NCI-H146 (cell line): ENCODE measurements at regions not wholly inside any gene's neighbourhood (a gene's known extent, or its start where the extent isn't known, plus 50 kb on each side); places are given as distances from the start of the nearest gene placed in this dataset.

ENCODE experiments used
- DNase-seq: peaks from one replicate; lab custom pipeline; 2025; lab: John Stamatoyannopoulos, UW

DNA sequence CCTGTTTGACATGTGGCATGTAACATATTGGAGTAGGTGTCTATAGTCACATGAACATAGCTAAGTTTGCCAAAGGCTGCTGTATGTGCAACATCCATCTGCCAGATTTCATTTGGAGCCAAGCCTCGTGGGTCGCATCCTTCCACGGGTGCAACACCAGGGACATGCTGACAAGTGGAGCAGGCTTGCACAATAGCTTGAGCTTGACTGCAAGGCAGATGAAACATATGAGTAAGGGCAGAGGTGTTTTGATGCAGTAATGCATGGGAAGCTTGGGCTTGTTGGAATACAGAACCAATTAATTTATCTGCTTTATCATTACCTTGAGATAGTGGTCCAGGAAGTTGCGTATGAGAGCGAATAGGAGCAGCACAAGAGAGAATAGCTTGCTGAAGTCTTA lies 74.1 kb upstream of the BTN3A2 start:
- no peak for DNase-seq

DNA sequence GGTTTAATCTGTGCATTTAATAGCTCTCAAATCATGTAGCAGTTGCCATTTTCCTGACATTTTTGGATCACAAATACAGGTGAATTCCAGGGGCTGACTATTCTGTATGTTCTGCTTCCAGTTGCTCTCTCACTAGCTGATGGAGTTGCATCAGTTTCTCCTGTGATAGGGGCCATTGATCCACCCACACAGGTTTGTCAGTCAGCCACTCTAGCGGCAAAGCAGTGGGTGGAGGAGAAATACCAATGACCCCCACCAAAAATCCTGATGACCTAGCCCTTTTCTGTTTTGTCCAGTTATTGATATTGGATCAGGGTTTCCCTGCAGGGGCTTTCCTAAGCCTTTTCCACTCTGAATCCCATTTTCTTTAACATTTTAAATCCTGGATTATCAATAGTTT lies 72.3 kb upstream of the BTN3A2 start:
- no peak for DNase-seq

DNA sequence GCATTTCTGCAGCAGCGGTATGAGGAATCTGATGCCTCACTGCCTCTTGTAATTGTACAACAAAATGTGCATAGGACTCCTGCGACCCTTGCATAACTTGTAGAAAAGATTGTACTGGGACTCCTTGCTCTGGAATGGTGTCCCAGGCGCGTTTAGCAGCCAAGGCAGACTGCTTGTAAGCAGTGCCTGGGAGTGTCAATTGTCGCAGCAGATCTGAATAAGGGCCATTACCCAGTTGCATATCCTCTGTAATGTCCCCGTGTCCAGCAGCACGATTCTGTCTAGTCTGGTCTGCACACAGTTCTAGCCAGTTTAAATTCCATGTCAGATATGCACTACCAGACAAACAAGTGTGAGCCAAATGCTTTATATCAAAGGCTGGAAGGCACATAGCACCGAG lies 70.7 kb upstream of the BTN3A2 start:
- no peak for DNase-seq

DNA sequence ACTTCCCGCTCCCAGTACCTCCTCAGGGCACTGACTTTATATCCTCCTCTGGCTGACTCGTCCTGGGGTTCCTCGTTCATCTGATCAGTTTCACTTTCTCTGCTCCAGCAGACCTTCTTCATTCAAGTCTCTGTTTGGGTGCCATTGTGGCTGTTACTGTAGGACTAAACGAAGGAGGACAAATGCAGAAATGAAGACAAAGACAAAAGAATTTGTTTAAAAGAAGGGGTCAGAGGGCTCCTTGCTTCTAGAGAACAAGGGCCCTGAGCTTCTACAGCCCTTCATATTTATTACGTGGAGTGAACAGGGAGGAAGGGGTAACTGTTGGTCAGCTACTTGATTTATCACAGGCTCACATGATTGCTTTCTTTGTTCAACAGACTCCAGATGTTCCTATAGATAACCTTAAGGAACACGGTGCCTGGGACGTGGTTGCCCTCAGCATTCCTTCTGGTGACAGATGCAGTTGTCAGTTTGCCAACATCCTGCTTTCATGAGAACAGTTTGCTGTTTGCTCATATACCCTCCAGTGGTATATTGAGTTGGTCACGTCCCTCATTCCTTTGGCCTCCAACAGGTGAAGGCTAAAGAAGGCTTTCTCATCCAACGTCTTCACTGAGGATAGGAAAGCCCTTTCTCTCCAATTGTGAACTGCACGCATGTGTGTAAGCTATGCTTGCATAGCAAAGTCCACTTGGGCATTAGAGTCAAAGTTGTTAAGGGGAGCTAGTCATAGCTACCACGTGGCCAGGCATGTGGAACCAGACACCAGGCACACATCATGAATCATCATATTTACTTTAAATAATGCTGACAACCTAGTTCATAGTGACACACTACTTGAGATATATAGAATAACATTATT lies 69.1 kb upstream of the BTN3A2 start:
- DNase-seq = no peak

GRCh38 chr6:26296556-26296856 lies 68.5 kb upstream of the BTN3A2 start:
- DNase-seq = no peak

GRCh38 chr6:26296857-26297648 lies 67.9 kb upstream of the BTN3A2 start:
- DNase-seq = no peak

DNA sequence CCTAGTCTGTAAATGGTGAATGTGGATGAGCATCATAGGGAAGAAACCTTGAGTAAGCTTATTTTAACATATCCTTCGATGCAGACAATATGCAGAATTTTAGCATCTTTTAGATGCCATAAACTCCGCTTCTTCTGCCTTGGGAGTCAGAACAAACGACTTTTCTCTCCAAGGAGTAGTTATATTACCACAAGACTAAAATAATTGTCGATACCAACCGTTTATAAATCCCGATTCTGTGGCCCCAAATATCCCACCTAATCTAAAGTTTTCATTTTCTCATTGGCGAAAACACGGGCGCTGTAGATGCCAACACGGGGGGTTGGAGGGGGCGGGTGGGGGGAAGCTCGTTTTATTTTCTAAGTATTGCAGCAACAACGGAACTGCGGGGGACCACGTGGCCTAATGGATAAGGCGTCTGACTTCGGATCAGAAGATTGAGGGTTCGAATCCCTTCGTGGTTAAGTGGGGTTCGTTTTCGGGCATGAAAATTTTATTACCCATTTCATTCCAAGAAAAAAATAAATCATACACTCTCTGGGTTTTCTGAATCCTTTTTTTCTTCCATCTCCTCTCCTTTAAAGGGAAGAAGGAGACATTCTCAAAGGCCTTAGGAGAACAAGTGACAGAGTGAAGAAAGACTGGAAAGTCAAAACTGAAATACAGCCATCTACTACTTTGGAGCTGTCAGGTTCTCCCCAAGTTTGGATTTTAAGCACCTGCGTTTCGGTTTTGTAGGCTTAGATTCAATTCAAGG lies 65.5 kb upstream of the BTN3A2 start:
- peak; percentile 15 for DNase-seq

DNA sequence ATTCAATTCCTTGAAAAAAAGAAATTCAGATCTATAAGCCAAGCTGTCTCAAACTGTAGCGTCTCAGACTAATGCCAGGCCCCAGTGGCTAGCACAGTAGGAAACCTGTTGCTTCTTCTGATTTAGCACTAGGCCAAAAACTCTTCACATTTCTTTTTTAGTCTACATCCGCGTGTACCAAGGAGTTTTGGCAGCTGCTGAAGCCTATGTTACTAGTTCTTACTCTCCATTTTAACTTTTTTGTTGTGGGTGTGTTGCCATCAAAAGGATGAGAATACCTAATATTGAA lies 65.0 kb upstream of the BTN3A2 start:
- DNase-seq = no peak

GRCh38 chr6:26300359-26300758 lies 64.6 kb upstream of the BTN3A2 start:
- DNase-seq = no peak

GRCh38 chr6:26300828-26301227 lies 64.2 kb upstream of the BTN3A2 start:
- DNase-seq = no peak

DNA sequence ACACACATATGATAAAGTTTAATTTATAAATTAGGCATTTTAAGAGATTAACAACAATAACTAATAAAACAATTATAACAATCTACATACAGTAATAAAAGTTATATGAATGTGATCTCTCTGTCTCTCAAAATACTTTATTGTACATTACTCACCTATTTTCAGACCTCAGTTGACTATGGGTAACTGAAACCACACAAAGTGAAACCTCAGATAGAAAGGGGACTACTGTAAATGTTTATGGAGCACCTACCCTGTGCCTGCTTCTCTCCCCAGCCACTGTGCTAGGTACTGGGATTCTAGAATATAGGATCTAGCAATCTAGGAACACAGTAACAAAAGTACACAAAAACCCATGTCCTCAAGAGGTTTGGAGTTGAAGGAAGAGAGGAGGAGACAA lies 63.4 kb upstream of the BTN3A2 start:
- no peak for DNase-seq

GRCh38 chr6:26302941-26303559 lies 61.9 kb upstream of the BTN3A2 start:
- DNase-seq = no peak

GRCh38 chr6:26304213-26304796 lies 60.7 kb upstream of the BTN3A2 start:
- no peak for DNase-seq

GRCh38 chr6:26304797-26305640 lies 60.0 kb upstream of the BTN3A2 start:
- peak; percentile 58 for DNase-seq

- DNase-seq = no peak
These were observed 59.4 kb upstream of the BTN3A2 start for GRCh38 chr6:26305641-26305969.

DNA sequence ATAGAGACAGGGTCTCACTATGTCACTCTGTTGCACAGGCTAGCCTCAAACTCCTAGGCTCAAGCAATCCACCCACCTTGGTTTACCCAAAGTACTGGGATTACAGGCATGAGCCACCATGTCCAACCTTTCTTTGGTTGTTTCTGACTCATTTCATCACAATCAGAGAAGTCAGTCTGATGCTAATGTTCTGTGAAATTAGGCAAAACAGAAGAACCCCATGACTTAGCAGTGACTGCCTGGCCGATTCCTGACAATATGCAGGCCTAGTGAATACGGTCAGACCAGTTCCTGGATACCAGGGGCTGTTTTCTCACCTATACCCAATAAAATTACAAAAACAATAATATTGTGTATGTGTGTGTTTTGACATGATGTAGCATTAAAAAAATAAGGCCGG lies 58.8 kb upstream of the BTN3A2 start:
- DNase-seq = no peak

DNA sequence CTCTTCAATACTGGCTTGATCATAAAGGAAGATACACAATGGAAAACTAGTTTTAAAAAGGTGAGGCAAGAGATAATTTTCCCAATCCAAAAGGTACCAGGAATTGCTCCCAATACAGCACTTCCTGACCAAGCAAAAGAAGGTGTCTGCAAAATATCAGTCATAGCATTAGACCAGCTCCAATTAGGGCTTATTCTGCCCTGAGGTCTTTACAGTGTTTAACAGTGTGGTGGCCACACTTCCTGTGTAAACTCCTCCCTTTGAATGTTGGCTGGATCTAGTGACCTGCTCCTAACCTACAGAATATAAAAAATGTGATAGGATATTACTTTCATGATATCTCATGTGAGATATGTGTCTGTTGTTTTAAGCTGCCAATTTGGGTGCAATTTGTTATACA lies 57.1 kb upstream of the BTN3A2 start:
- DNase-seq = no peak

DNA sequence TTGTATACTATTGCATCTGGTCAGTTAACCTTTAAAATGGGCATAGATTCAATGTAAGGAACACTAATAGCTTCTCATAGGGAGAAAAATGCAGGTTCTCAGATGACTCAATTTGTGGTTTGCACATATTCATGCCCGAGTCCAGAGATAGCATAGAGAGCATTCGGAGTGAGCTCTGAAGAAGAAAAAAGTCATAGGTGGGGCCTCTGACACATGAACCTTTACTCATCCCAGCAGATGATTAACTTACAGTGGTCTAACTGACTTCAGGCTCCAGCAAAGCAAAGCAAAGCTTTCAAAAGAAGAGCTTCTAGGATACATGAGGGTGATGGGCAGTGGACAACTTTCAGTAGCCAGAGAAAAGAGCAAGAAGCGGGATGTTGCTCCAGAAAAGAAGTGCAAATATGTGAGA lies 55.3 kb upstream of the BTN3A2 start:
- no peak for DNase-seq

- peak; percentile 56 for DNase-seq
These were observed 54.0 kb upstream of the BTN3A2 start for GRCh38 chr6:26311012-26311384.

DNA sequence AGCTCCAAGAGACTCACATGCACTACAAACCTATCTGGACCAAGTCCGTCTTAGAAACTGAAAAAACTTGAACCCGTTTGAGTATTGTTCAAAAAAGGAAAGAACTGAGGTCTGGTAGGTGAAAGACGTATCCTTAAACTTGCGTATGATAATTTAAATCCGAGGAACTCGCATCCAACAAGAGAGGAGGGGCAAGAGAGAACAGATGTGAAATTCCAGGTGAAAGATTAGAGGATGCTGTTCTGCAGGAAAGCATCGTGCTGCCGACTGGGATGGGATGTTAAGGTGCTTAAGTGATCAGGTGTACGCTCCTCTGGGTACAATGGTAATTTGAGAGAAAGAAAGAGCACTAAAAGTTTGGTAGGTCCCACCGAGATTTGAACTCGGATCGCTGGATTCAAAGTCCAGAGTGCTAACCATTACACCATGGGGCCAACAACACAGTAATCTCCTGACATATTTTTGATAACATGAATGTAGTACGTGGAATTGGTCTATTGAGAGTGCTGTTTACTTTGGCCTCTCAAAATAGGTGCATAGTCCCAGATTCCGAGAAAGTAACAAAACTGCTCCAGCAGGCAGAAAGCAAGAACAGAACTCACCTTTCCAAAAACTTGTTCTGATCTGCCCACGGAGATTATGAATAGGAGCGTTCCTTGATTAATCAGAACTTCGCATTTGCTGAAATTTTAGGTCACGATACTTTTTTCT lies 53.5 kb upstream of the BTN3A2 start:
- peak; percentile 84 for DNase-seq

DNA sequence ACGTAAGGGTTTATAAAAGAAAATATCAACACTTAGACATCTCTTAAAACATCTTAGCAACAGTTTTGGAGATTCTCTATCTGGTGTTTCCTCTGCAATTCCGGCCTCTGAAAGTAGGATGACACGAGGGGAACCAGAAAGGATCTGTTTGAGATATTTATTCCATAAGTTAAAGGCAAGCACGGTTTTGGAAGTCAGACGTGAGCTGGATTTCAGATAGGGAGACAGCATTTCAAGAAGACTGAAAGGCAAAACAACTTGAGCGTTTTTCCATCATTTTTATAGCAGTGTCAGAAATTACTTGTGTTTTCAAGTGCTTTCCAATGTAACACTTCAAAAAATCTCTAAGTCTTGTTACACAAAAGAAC lies 52.9 kb upstream of the BTN3A2 start:
- peak; percentile 31 for DNase-seq
